GM12878 (cell line): ENCODE measurements at regions not wholly inside any gene's neighbourhood (a gene's known extent, or its start where the extent isn't known, plus 50 kb on each side); places are given as distances from the start of the nearest gene placed in this dataset.

Experiments
- CTCF ChIP-seq, 3 experiments: IDR thresholded peaks in 2 of 3; conservative IDR thresholded peaks in 1 of 3; 2 replicates each; pipeline ENCODE4 v1.5.1; 2011; ENCODE audit warnings: low read depth in 3 of 3, low read length in 3 of 3, mild to moderate bottlenecking in 3 of 3, control low read depth in 2 of 3, moderate library complexity in 2 of 3, inconsistent platforms in 1 of 3, mixed read lengths in 1 of 3; ENCODE audit not compliant: control insufficient read depth in 2 of 3, insufficient read depth in 1 of 3; ENCODE audit errors: extremely low read depth in 1 of 3
- EZH2 ChIP-seq: IDR thresholded peaks from 2 replicates; pipeline ENCODE4 v1.6.1; 2012; ENCODE audit warnings: low read depth, mild to moderate bottlenecking, control low read depth, inconsistent platforms, low read length, borderline replicate concordance; ENCODE audit not compliant: control insufficient read depth
- FOXM1 ChIP-seq: IDR thresholded peaks from 2 replicates; pipeline ENCODE4 v1.6.1; 2012; ENCODE audit warnings: low read depth, mild to moderate bottlenecking, inconsistent platforms, low read length, moderate library complexity
- HCFC1 ChIP-seq: fragments of 150-350 bp; IDR thresholded peaks from 2 replicates; pipeline ENCODE4 v1.6.1; 2014; ENCODE audit warnings: low read length
- HSF1 ChIP-seq: fragments of 150-350 bp; IDR thresholded peaks from 2 replicates; pipeline ENCODE4 v1.6.1; 2014; ENCODE audit warnings: mild to moderate bottlenecking, low read depth, low read length
- NFYB ChIP-seq: IDR thresholded peaks from 2 replicates; pipeline ENCODE4 v1.6.1; 2011; ENCODE audit warnings: low read depth, mild to moderate bottlenecking, low read length, improper control_type of control experiment, moderate library complexity; ENCODE audit not compliant: insufficient read depth
- SPI1 ChIP-seq: IDR thresholded peaks from 2 replicates; pipeline ENCODE4 v1.6.1; 2011; ENCODE audit warnings: low read depth, mild to moderate bottlenecking, low read length, moderate library complexity, borderline replicate concordance; ENCODE audit not compliant: insufficient read depth
- SRF ChIP-seq, 2 experiments: IDR thresholded peaks; 2 replicates each; pipeline ENCODE4 v1.6.1; 2011; ENCODE audit warnings: low read depth in 2 of 2, low read length in 2 of 2, mild to moderate bottlenecking in 1 of 2, moderate library complexity in 1 of 2
- YY1 ChIP-seq: IDR thresholded peaks from 2 replicates; pipeline ENCODE4 v1.6.1; 2011; ENCODE audit warnings: low read depth, mild to moderate bottlenecking, low read length

- TF ChIP-seq CTCF (IDR thresholded peaks at IDR 0.05 in 2 of 3, conservative IDR thresholded peaks at IDR 0.05 in 1 of 3; ENCODE audit: control insufficient read depth in 2 of 3, extremely low read depth in 1 of 3, insufficient read depth in 1 of 3, low read depth in 3 of 3, low read length in 3 of 3) (no peak), SPI1 (no peak), HSF1 (no peak), HCFC1 (no peak), NFYB (no peak), FOXM1 (no peak), SRF (IDR thresholded peaks at IDR 0.05; ENCODE audit: low read depth in 2 of 2, low read length in 2 of 2) (no peak), YY1 (no peak), EZH2 (no peak)
Observed at GRCh38 chr9:115520646-115521045, 402.7 kb upstream of the TNC start.
